ENCODE measurements at regions not wholly inside any gene's neighbourhood (a gene's known extent, or its start where the extent isn't known, plus 50 kb on each side); places are given as distances from the start of the nearest gene placed in this dataset.

DNA sequence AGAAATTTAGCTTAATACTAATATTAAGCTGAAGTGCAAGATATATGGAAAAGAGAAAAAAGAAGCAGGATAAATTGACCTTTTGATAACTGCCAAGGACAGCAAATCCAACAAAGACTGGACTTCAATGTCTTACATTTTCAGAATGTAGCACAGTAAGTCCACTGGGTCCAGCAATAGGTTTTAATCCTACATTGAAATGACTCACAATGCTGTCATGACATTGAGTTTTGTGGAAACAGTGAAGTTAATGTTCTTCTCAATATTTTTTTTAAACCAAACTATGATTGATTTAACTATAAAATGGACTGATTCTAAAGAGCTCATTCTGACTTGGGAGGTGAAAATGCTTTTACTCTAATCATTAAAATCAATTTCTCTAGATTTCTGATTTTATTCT, 166.6 kb upstream of the ZNF717 start:
- TF ChIP-seq, protein P1, sequence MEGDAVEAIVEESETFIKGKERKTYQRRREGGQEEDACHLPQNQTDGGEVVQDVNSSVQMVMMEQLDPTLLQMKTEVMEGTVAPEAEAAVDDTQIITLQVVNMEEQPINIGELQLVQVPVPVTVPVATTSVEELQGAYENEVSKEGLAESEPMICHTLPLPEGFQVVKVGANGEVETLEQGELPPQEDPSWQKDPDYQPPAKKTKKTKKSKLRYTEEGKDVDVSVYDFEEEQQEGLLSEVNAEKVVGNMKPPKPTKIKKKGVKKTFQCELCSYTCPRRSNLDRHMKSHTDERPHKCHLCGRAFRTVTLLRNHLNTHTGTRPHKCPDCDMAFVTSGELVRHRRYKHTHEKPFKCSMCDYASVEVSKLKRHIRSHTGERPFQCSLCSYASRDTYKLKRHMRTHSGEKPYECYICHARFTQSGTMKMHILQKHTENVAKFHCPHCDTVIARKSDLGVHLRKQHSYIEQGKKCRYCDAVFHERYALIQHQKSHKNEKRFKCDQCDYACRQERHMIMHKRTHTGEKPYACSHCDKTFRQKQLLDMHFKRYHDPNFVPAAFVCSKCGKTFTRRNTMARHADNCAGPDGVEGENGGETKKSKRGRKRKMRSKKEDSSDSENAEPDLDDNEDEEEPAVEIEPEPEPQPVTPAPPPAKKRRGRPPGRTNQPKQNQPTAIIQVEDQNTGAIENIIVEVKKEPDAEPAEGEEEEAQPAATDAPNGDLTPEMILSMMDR (conservative IDR thresholded peaks at IDR 0.05; ENCODE audit: low read depth, low read length), result no peak
- no peak for TF ChIP-seq EZH2phosphoT487 (IDR thresholded peaks at IDR 0.05; ENCODE audit: borderline replicate concordance, low read length)
